Panc1 (cell line): ENCODE measurements at regions not wholly inside any gene's neighbourhood (a gene's known extent, or its start where the extent isn't known, plus 50 kb on each side); places are given as distances from the start of the nearest gene placed in this dataset.

ENCODE experiments used
- CTCF ChIP-seq: fragments of 450-650 bp; IDR thresholded peaks from 2 replicates; pipeline ENCODE4 v1.5.1; 2017; ENCODE audit warnings: mild to moderate bottlenecking
- POLR2AphosphoS5 ChIP-seq: IDR thresholded peaks from 2 replicates; pipeline ENCODE4 v1.6.1; 2012; ENCODE audit warnings: mild to moderate bottlenecking, low read depth, low read length, moderate library complexity
- REST ChIP-seq, 2 experiments: IDR thresholded peaks; 2 replicates each; pipeline ENCODE4 v1.6.1; 2011 to 2012; ENCODE audit warnings: low read depth in 2 of 2, control low read depth in 1 of 2, low read length in 1 of 2, mild to moderate bottlenecking in 1 of 2, moderate library complexity in 1 of 2; ENCODE audit not compliant: insufficient read depth in 1 of 2
- SIN3A ChIP-seq: IDR thresholded peaks from 2 replicates; pipeline ENCODE4 v1.6.1; 2012; ENCODE audit warnings: low read depth, mild to moderate bottlenecking, low read length, moderate library complexity, borderline replicate concordance; ENCODE audit not compliant: insufficient read depth

- TF ChIP-seq CTCF (no peak), POLR2AphosphoS5 (no peak), SIN3A (no peak), REST (IDR thresholded peaks at IDR 0.05; ENCODE audit: insufficient read depth in 1 of 2, low read depth in 2 of 2, low read length in 1 of 2) (no peak)
Observed at GRCh38 chr1:5628416-5628815, 363.8 kb downstream of the NPHP4 start.
